HG03066 (cell line): ENCODE measurements at regions not wholly inside any gene's neighbourhood (a gene's known extent, or its start where the extent isn't known, plus 50 kb on each side); places are given as distances from the start of the nearest gene placed in this dataset.

ENCODE experiments used
- ATAC-seq: cut with Tn5 transposase; IDR thresholded peaks from one replicate; pipeline ENCODE4 v1.9.1; 2021; ENCODE audit warnings: low read depth; ENCODE audit not compliant: unreplicated experiment

- no peak for ATAC-seq
Observed at GRCh38 chr2:104384961-104385360, 469.0 kb upstream of the POU3F3 start.

- ATAC-seq = no peak
Observed at GRCh38 chr2:104385743-104386142, 468.2 kb upstream of the POU3F3 start.

- no peak for ATAC-seq
Observed at GRCh38 chr2:104388296-104388695, 465.6 kb upstream of the POU3F3 start.

GRCh38 chr2:104402825-104403224 lies 451.1 kb upstream of the POU3F3 start:
- no peak for ATAC-seq

- no peak for ATAC-seq
Observed at GRCh38 chr2:104404526-104404925, 449.4 kb upstream of the POU3F3 start.

- no peak for ATAC-seq
Observed at GRCh38 chr2:104405623-104406022, 448.3 kb upstream of the POU3F3 start.

GRCh38 chr2:104406261-104406726 lies 447.6 kb upstream of the POU3F3 start:
- no peak for ATAC-seq

GRCh38 chr2:104407641-104408040 lies 446.3 kb upstream of the POU3F3 start:
- ATAC-seq = no peak

GRCh38 chr2:104408266-104408665 lies 445.6 kb upstream of the POU3F3 start:
- no peak for ATAC-seq

- no peak for ATAC-seq
Observed at GRCh38 chr2:104410136-104410535, 443.8 kb upstream of the POU3F3 start.

GRCh38 chr2:104412384-104412783 lies 441.5 kb upstream of the POU3F3 start:
- ATAC-seq = no peak

- no peak for ATAC-seq
Observed at GRCh38 chr2:104413890-104414289, 440.0 kb upstream of the POU3F3 start.

GRCh38 chr2:104415284-104415683 lies 438.6 kb upstream of the POU3F3 start:
- ATAC-seq = no peak

- ATAC-seq = no peak
Observed at GRCh38 chr2:104416339-104417000, 437.4 kb upstream of the POU3F3 start.

- ATAC-seq = no peak
Observed at GRCh38 chr2:104420420-104420819, 433.5 kb upstream of the POU3F3 start.

- no peak for ATAC-seq
Observed at GRCh38 chr2:104420953-104421352, 433.0 kb upstream of the POU3F3 start.

GRCh38 chr2:104425850-104426595 lies 427.9 kb upstream of the POU3F3 start:
- ATAC-seq = no peak

- ATAC-seq = no peak
Observed at GRCh38 chr2:104428155-104428554, 425.8 kb upstream of the POU3F3 start.

GRCh38 chr2:104429639-104430358 lies 424.1 kb upstream of the POU3F3 start:
- no peak for ATAC-seq

GRCh38 chr2:104430359-104430740 lies 423.6 kb upstream of the POU3F3 start:
- no peak for ATAC-seq

- no peak for ATAC-seq
Observed at GRCh38 chr2:104430852-104431251, 423.1 kb upstream of the POU3F3 start.
